ENCODE measurements at regions not wholly inside any gene's neighbourhood (a gene's known extent, or its start where the extent isn't known, plus 50 kb on each side); places are given as distances from the start of the nearest gene placed in this dataset.

- H4K20me1 ChIP-seq (ENCODE audit: insufficient read depth): no peaks in the 10 kb centered on the region
- no peaks in the 10 kb centered on the region for H3K9me3 ChIP-seq (ENCODE audit: low read length)
- H3K4me3 ChIP-seq (ENCODE audit: low read length): no peak overlapping the region
- H3F3A ChIP-seq (ENCODE audit: insufficient read depth, low read length, poor library complexity, severe bottlenecking): no peaks in the 10 kb centered on the region
- H3K9ac ChIP-seq (ENCODE audit: low read length): no peak overlapping the region
- no peak overlapping the region for H2AFZ ChIP-seq (ENCODE audit: low read depth, low read length)
- no peaks in the 10 kb centered on the region for H3K36me3 ChIP-seq (ENCODE audit: insufficient read depth, low read length)
- H3K9me2 ChIP-seq (ENCODE audit: insufficient read depth, low read length): no peaks in the 10 kb centered on the region
- no peaks in the 10 kb centered on the region for H3K27me3 ChIP-seq (ENCODE audit: insufficient read depth, low read depth, low read length)
- TF ChIP-seq EZH2 (IDR thresholded peaks at IDR 0.05; ENCODE audit: borderline replicate concordance, insufficient read depth, low read length, poor library complexity, severe bottlenecking) (no peak), TAF1 (IDR thresholded peaks at IDR 0.05; ENCODE audit: low read depth) (no peak), EP300 (conservative IDR thresholded peaks at IDR 0.05; ENCODE audit: poor library complexity, severe bottlenecking) (no peak), MXI1 (conservative IDR thresholded peaks at IDR 0.05; ENCODE audit: poor library complexity, severe bottlenecking) (no peak), SMC3 (conservative IDR thresholded peaks at IDR 0.05; ENCODE audit: poor library complexity) (no peak), REST (IDR thresholded peaks at IDR 0.05; ENCODE audit: borderline replicate concordance) (no peak), RAD21 (conservative IDR thresholded peaks at IDR 0.05) (no peak), CTCF (IDR thresholded peaks at IDR 0.05; ENCODE audit: poor library complexity, severe bottlenecking) (no peak)
- H3K27ac ChIP-seq (ENCODE audit: low read length): no peak overlapping the region
- H3K4me2 ChIP-seq (ENCODE audit: low read length): no peak overlapping the region
- no peaks in the 10 kb centered on the region for H3K79me2 ChIP-seq (replicated peaks; ENCODE audit: insufficient read depth, low read length)
These were observed 1609.1 kb downstream of the C4orf33 start for GRCh38 chr4:130705023-130705422.

DNA sequence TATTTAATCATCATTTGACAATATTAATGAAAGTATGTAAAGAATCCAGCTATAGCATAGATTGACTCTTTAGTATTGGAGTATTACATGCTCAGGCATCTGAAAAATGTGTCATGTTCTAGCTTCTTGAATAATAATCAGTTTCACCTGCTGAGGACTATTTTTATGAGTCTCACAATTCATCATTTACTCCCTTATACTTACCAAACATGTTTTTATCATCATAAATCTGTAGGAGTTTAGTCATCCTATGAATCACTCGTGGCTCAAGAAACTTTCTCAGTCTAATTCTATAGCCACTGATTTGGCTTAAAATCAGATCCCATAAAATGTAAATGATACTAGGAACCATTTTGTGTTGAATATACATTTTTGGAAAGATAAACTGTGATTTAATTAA is 1616.1 kb downstream of the C4orf33 start:
- Histone ChIP-seq H3K36me3 (ENCODE audit: insufficient read depth, low read length) (no peaks in the 10 kb centered on the region), H3K4me2 (ENCODE audit: low read length) (no peak overlapping the region), H3K9me2 (ENCODE audit: insufficient read depth, low read length) (no peaks in the 10 kb centered on the region), H3F3A (ENCODE audit: insufficient read depth, low read length, poor library complexity, severe bottlenecking) (no peaks in the 10 kb centered on the region), H3K27me3 (ENCODE audit: insufficient read depth, low read depth, low read length) (no peaks in the 10 kb centered on the region), H3K27ac (ENCODE audit: low read length) (no peak overlapping the region), H3K79me2 (replicated peaks; ENCODE audit: insufficient read depth, low read length) (no peaks in the 10 kb centered on the region), H2AFZ (ENCODE audit: low read depth, low read length) (no peak overlapping the region), H3K9me3 (ENCODE audit: low read length) (no peaks in the 10 kb centered on the region), H3K9ac (ENCODE audit: low read length) (no peak overlapping the region), H4K20me1 (ENCODE audit: insufficient read depth) (no peaks in the 10 kb centered on the region), H3K4me3 (ENCODE audit: low read length) (no peak overlapping the region)
- TF ChIP-seq SMC3 (conservative IDR thresholded peaks at IDR 0.05; ENCODE audit: poor library complexity): no peak
- TF ChIP-seq TAF1 (IDR thresholded peaks at IDR 0.05; ENCODE audit: low read depth): no peak
- TF ChIP-seq CTCF (IDR thresholded peaks at IDR 0.05; ENCODE audit: poor library complexity, severe bottlenecking): no peak
- TF ChIP-seq EP300 (conservative IDR thresholded peaks at IDR 0.05; ENCODE audit: poor library complexity, severe bottlenecking): no peak
- TF ChIP-seq EZH2 (IDR thresholded peaks at IDR 0.05; ENCODE audit: borderline replicate concordance, insufficient read depth, low read length, poor library complexity, severe bottlenecking): no peak
- TF ChIP-seq MXI1 (conservative IDR thresholded peaks at IDR 0.05; ENCODE audit: poor library complexity, severe bottlenecking): no peak
- no peak for TF ChIP-seq REST (IDR thresholded peaks at IDR 0.05; ENCODE audit: borderline replicate concordance)
- no peak for TF ChIP-seq POLR2AphosphoS5 (IDR thresholded peaks at IDR 0.05)
- TF ChIP-seq RAD21 (conservative IDR thresholded peaks at IDR 0.05): no peak

All from neural cell (in vitro differentiated cells).